T-helper 1 cell treated with Interleukin-12 subunit alpha and Interleukin-12 subunit beta and Interleukin-4 antibody, amounts not matched to agents 30 μg/mL and 1 μg/mL, for 36 hours (primary cell): ENCODE measurements at regions not wholly inside any gene's neighbourhood (a gene's known extent, or its start where the extent isn't known, plus 50 kb on each side); places are given as distances from the start of the nearest gene placed in this dataset.
"Not testable (repeated sequence)": the region's sequence is repeated elsewhere in the genome, so short reads cannot be mapped to it uniquely, and the experiment has no call there.

Experiments used
- H3K27ac Mint-ChIP-seq: one replicate; pipeline ENCODE4 v1.8.0; 2021; ENCODE audit warnings: mild to moderate bottlenecking, mixed read lengths
- H3K27me3 Mint-ChIP-seq: one replicate; pipeline ENCODE4 v1.8.0; 2021; ENCODE audit warnings: low read depth, mixed read lengths
- H3K36me3 Mint-ChIP-seq: one replicate; pipeline ENCODE4 v1.8.0; 2021; ENCODE audit warnings: low read depth, mixed read lengths
- H3K4me1 Mint-ChIP-seq: one replicate; pipeline ENCODE4 v1.8.0; 2021; ENCODE audit warnings: low read depth, mixed read lengths
- H3K4me3 Mint-ChIP-seq: one replicate; pipeline ENCODE4 v1.8.0; 2021; ENCODE audit warnings: mild to moderate bottlenecking, moderate library complexity, mixed read lengths
- H3K9me3 Mint-ChIP-seq: one replicate; pipeline ENCODE4 v1.8.0; 2021; ENCODE audit warnings: mixed read lengths

- H3K36me3 Mint-ChIP-seq = no peaks in the 10 kb centered on the region
- H3K4me3 Mint-ChIP-seq = no peak overlapping the region
- no peaks in the 10 kb centered on the region for H3K27me3 Mint-ChIP-seq
- H3K9me3 Mint-ChIP-seq = no peaks in the 10 kb centered on the region
- no peak overlapping the region for H3K27ac Mint-ChIP-seq
- H3K4me1 Mint-ChIP-seq = no peaks in the 10 kb centered on the region
Observed at GRCh38 chr13:63853816-63854215, 2438.2 kb upstream of the PCDH20 start.

GRCh38 chr13:63851526-63851925, 2435.9 kb upstream of the PCDH20 start:
- Mint-ChIP-seq H3K27me3 (no peaks in the 10 kb centered on the region), H3K36me3 (no peaks in the 10 kb centered on the region), H3K4me1 (no peaks in the 10 kb centered on the region), H3K27ac (no peak overlapping the region), H3K9me3 (peaks cover 3% of the 10 kb centered on the region), H3K4me3 (no peak overlapping the region)

- H3K27me3 Mint-ChIP-seq = no peaks in the 10 kb centered on the region
- H3K4me1 Mint-ChIP-seq = no peaks in the 10 kb centered on the region
- H3K36me3 Mint-ChIP-seq = no peaks in the 10 kb centered on the region
Observed at GRCh38 chr13:63843766-63844699, 2428.4 kb upstream of the PCDH20 start.

GRCh38 chr13:63842102-63842501, 2426.5 kb upstream of the PCDH20 start:
- H3K36me3 Mint-ChIP-seq = no peaks in the 10 kb centered on the region
- H3K27ac Mint-ChIP-seq = no peak overlapping the region
- peaks cover 9% of the 10 kb centered on the region for H3K9me3 Mint-ChIP-seq
- no peaks in the 10 kb centered on the region for H3K4me1 Mint-ChIP-seq
- H3K27me3 Mint-ChIP-seq = no peaks in the 10 kb centered on the region
- H3K4me3 Mint-ChIP-seq = no peak overlapping the region

More at GRCh38 chr13:63843766-63844699, 2428.4 kb upstream of the PCDH20 start:
- H3K4me3 Mint-ChIP-seq = no peak overlapping the region
- no peak overlapping the region for H3K27ac Mint-ChIP-seq
- H3K9me3 Mint-ChIP-seq = peaks cover 9% of the 10 kb centered on the region

GRCh38 chr13:63840551-63841421, 2425.1 kb upstream of the PCDH20 start:
- Mint-ChIP-seq H3K27ac (no peak overlapping the region), H3K4me1 (no peaks in the 10 kb centered on the region), H3K9me3 (peaks cover 7% of the 10 kb centered on the region), H3K27me3 (no peaks in the 10 kb centered on the region), H3K4me3 (no peak overlapping the region), H3K36me3 (no peaks in the 10 kb centered on the region)

- H3K4me1 Mint-ChIP-seq = no peaks in the 10 kb centered on the region
- H3K9me3 Mint-ChIP-seq = peaks cover 4% of the 10 kb centered on the region
- H3K27ac Mint-ChIP-seq = no peak overlapping the region
- no peak overlapping the region for H3K4me3 Mint-ChIP-seq
- no peaks in the 10 kb centered on the region for H3K36me3 Mint-ChIP-seq
- no peaks in the 10 kb centered on the region for H3K27me3 Mint-ChIP-seq
Observed at GRCh38 chr13:63838366-63839110, 2422.9 kb upstream of the PCDH20 start.

GRCh38 chr13:63837701-63838100, 2422.1 kb upstream of the PCDH20 start:
- not testable (repeated sequence) for H3K27me3 Mint-ChIP-seq, H3K27ac Mint-ChIP-seq, H3K36me3 Mint-ChIP-seq, H3K4me3 Mint-ChIP-seq, H3K4me1 Mint-ChIP-seq, H3K9me3 Mint-ChIP-seq

GRCh38 chr13:63829609-63830008, 2414.0 kb upstream of the PCDH20 start:
- not testable (repeated sequence) for H3K36me3 Mint-ChIP-seq, H3K9me3 Mint-ChIP-seq, H3K4me1 Mint-ChIP-seq, H3K27me3 Mint-ChIP-seq, H3K4me3 Mint-ChIP-seq, H3K27ac Mint-ChIP-seq

GRCh38 chr13:63821785-63822184, 2406.1 kb upstream of the PCDH20 start:
- H3K36me3 Mint-ChIP-seq, H3K9me3 Mint-ChIP-seq, H3K4me3 Mint-ChIP-seq, H3K27me3 Mint-ChIP-seq, H3K4me1 Mint-ChIP-seq, H3K27ac Mint-ChIP-seq: not testable (repeated sequence)

GRCh38 chr13:63811428-63812004, 2395.9 kb upstream of the PCDH20 start:
- Mint-ChIP-seq H3K4me3 (peak overlapping the region; percentile 25), H3K9me3 (peaks cover 14% of the 10 kb centered on the region)
- H3K36me3 Mint-ChIP-seq, H3K27ac Mint-ChIP-seq, H3K4me1 Mint-ChIP-seq, H3K27me3 Mint-ChIP-seq: not testable (repeated sequence)

GRCh38 chr13:63791134-63791533, 2375.5 kb upstream of the PCDH20 start:
- H3K27ac Mint-ChIP-seq, H3K9me3 Mint-ChIP-seq, H3K27me3 Mint-ChIP-seq, H3K4me1 Mint-ChIP-seq, H3K36me3 Mint-ChIP-seq, H3K4me3 Mint-ChIP-seq: not testable (repeated sequence)

- H3K4me1 Mint-ChIP-seq = no peaks in the 10 kb centered on the region
- H3K4me3 Mint-ChIP-seq = no peak overlapping the region
- H3K9me3 Mint-ChIP-seq = peaks cover 16% of the 10 kb centered on the region
- no peaks in the 10 kb centered on the region for H3K36me3 Mint-ChIP-seq
- H3K27ac Mint-ChIP-seq = no peak overlapping the region
- no peaks in the 10 kb centered on the region for H3K27me3 Mint-ChIP-seq
Observed at GRCh38 chr13:63774133-63774532, 2358.5 kb upstream of the PCDH20 start.

- Mint-ChIP-seq H3K27me3 (no peaks in the 10 kb centered on the region), H3K36me3 (no peaks in the 10 kb centered on the region), H3K27ac (no peak overlapping the region), H3K9me3 (peaks cover 10% of the 10 kb centered on the region), H3K4me1 (no peaks in the 10 kb centered on the region), H3K4me3 (no peak overlapping the region)
Observed at GRCh38 chr13:63773476-63773875, 2357.8 kb upstream of the PCDH20 start.

GRCh38 chr13:63757683-63758082, 2342.0 kb upstream of the PCDH20 start:
- H3K27me3 Mint-ChIP-seq, H3K9me3 Mint-ChIP-seq, H3K4me1 Mint-ChIP-seq, H3K36me3 Mint-ChIP-seq, H3K4me3 Mint-ChIP-seq, H3K27ac Mint-ChIP-seq: not testable (repeated sequence)
